A204.1 (cell line): ENCODE measurements at regions not wholly inside any gene's neighbourhood (a gene's known extent, or its start where the extent isn't known, plus 50 kb on each side); places are given as distances from the start of the nearest gene placed in this dataset.
"Not testable (repeated sequence)": the region's sequence is repeated elsewhere in the genome, so short reads cannot be mapped to it uniquely, and the experiment has no call there.

ENCODE experiments used
- FAIRE-seq: peaks from 2 replicates; lab custom pipeline; 2012; peaks lifted over from hg19 to GRCh38; lab: Jason Lieb, UNC

- no peak for FAIRE-seq
These were observed 111.3 kb upstream of the FST start for GRCh38 chr5:53368966-53369605.

- FAIRE-seq = no peak
These were observed 110.7 kb upstream of the FST start for GRCh38 chr5:53369681-53370080.

- FAIRE-seq = no peak
These were observed 106.8 kb upstream of the FST start for GRCh38 chr5:53373451-53374158.

GRCh38 chr5:53376853-53377252 lies 103.6 kb upstream of the FST start:
- FAIRE-seq = no peak

GRCh38 chr5:53378190-53378589 lies 102.2 kb upstream of the FST start:
- FAIRE-seq = no peak

GRCh38 chr5:53378590-53379247 lies 101.7 kb upstream of the FST start:
- FAIRE-seq = no peak

- no peak for FAIRE-seq
These were observed 94.1 kb upstream of the FST start for GRCh38 chr5:53386341-53386740.

- no peak for FAIRE-seq
These were observed 91.3 kb upstream of the FST start for GRCh38 chr5:53389093-53389492.

- peak; percentile 6 for FAIRE-seq
These were observed 88.4 kb upstream of the FST start for GRCh38 chr5:53392073-53392472.

GRCh38 chr5:53394808-53395207 lies 85.6 kb upstream of the FST start:
- FAIRE-seq = no peak

GRCh38 chr5:53397141-53397757 lies 83.2 kb upstream of the FST start:
- FAIRE-seq = no peak

- no peak for FAIRE-seq
These were observed 82.6 kb upstream of the FST start for GRCh38 chr5:53397845-53398244.

- no peak for FAIRE-seq
These were observed 80.3 kb upstream of the FST start for GRCh38 chr5:53399926-53400697.

- no peak for FAIRE-seq
These were observed 77.1 kb upstream of the FST start for GRCh38 chr5:53403291-53403690.

GRCh38 chr5:53403758-53404157 lies 76.7 kb upstream of the FST start:
- no peak for FAIRE-seq

- no peak for FAIRE-seq
These were observed 75.0 kb upstream of the FST start for GRCh38 chr5:53405396-53405795.

- no peak for FAIRE-seq
These were observed 73.7 kb upstream of the FST start for GRCh38 chr5:53406630-53407316.

GRCh38 chr5:53407373-53407772 lies 73.1 kb upstream of the FST start:
- peak; percentile 40 for FAIRE-seq

- peak; percentile 30 for FAIRE-seq
These were observed 69.0 kb upstream of the FST start for GRCh38 chr5:53411388-53411787.

GRCh38 chr5:53412499-53412898 lies 67.9 kb upstream of the FST start:
- FAIRE-seq = not testable (repeated sequence)

- no peak for FAIRE-seq
These were observed 64.2 kb upstream of the FST start for GRCh38 chr5:53416144-53416738.
